Endodermal cell (in vitro differentiated cells): ENCODE measurements at regions not wholly inside any gene's neighbourhood (a gene's known extent, or its start where the extent isn't known, plus 50 kb on each side); places are given as distances from the start of the nearest gene placed in this dataset.

ENCODE experiments used
- DNase-seq: peaks from one replicate; pipeline ENCODE4 v3.0.0-alpha.2; 2017
- H3K27ac ChIP-seq: 2 replicates; pipeline ENCODE4 v1.5.1; 2013; ENCODE audit warnings: mild to moderate bottlenecking, low read depth, low read length, moderate library complexity
- H3K27me3 ChIP-seq: 2 replicates; pipeline ENCODE4 v1.6.1; 2013; ENCODE audit warnings: mild to moderate bottlenecking, low read length, moderate library complexity; ENCODE audit not compliant: insufficient read depth, control insufficient read depth, poor library complexity, severe bottlenecking
- H3K36me3 ChIP-seq: 2 replicates; pipeline ENCODE4 v1.7.0; 2013; ENCODE audit warnings: mild to moderate bottlenecking, low read length, moderate library complexity; ENCODE audit not compliant: control insufficient read depth, insufficient read depth
- H3K4me1 ChIP-seq: one replicate; pipeline ENCODE4 v1.7.0; 2013; ENCODE audit warnings: low read length; ENCODE audit not compliant: control insufficient read depth, insufficient read depth
- H3K4me3 ChIP-seq: 2 replicates; pipeline ENCODE4 v1.5.1; 2013; ENCODE audit warnings: mild to moderate bottlenecking, low read length, moderate library complexity
- H3K9ac ChIP-seq: 2 replicates; pipeline ENCODE4 v1.6.1; 2013; ENCODE audit warnings: mild to moderate bottlenecking, low read length, moderate library complexity; ENCODE audit not compliant: poor library complexity, severe bottlenecking; ENCODE audit errors: extremely low read depth
- H3K9me3 ChIP-seq: 2 replicates; pipeline ENCODE4 v1.6.1; 2013; ENCODE audit warnings: mild to moderate bottlenecking, low read length, moderate library complexity; ENCODE audit not compliant: control insufficient read depth
- H3K27ac Mint-ChIP-seq: 2 replicates; pipeline ENCODE4 v1.8.0; 2020; ENCODE audit warnings: mixed read lengths
- H3K27me3 Mint-ChIP-seq: 2 replicates; pipeline ENCODE4 v1.8.0; 2021; ENCODE audit warnings: mild to moderate bottlenecking, mixed read lengths; ENCODE audit not compliant: insufficient read depth
- H3K36me3 Mint-ChIP-seq: 2 replicates; pipeline ENCODE4 v1.8.0; 2020; ENCODE audit warnings: low read depth, mixed read lengths
- H3K4me1 Mint-ChIP-seq: 2 replicates; pipeline ENCODE4 v1.8.0; 2020; ENCODE audit warnings: mixed read lengths
- H3K4me3 Mint-ChIP-seq: 2 replicates; pipeline ENCODE4 v1.8.0; 2020; ENCODE audit warnings: mild to moderate bottlenecking, moderate library complexity, mixed read lengths
- H3K9me3 Mint-ChIP-seq: 2 replicates; pipeline ENCODE4 v1.8.0; 2020; ENCODE audit warnings: mild to moderate bottlenecking, mixed read lengths
- CTCF ChIP-seq: fragments of 200-600 bp; sonication (generic); conservative IDR thresholded peaks from 2 replicates; pipeline ENCODE4 v1.5.0; 2021; ENCODE audit warnings: antibody characterized with exemption, mild to moderate bottlenecking
- whole genome bisulfite sequencing, 2 experiments: methylation state at CpG; one replicate each; pipeline versions ENCODE4 v1.1.5 to v1.1.7; 2013; ENCODE audit warnings: missing lambda C conversion rate in 2 of 2, mixed read lengths in 1 of 2; ENCODE audit not compliant: insufficient coverage in 1 of 2, insufficient read length in 1 of 2; 5-methylcytosine and 5-hydroxymethylcytosine counted together

- TF ChIP-seq CTCF, result no peak
- H3K4me1 Mint-ChIP-seq, result no peaks in the 10 kb centered on the region
- H3K27ac ChIP-seq, result no peak overlapping the region
Observed at GRCh38 chr7:72524037-72524436, 111.9 kb upstream of the CALN1 start.

GRCh38 chr7:72504061-72504706, 92.0 kb upstream of the CALN1 start:
- no peak overlapping the region for H3K4me3 Mint-ChIP-seq
- Histone ChIP-seq H3K4me3 (no peak overlapping the region), H3K9me3 (no peaks in the 10 kb centered on the region), H3K27me3 (no peaks in the 10 kb centered on the region), H3K4me1 (no peaks in the 10 kb centered on the region), H3K27ac (no peak overlapping the region), H3K36me3 (no peaks in the 10 kb centered on the region), H3K9ac (no peak overlapping the region)
- H3K36me3 Mint-ChIP-seq, result no peaks in the 10 kb centered on the region
- H3K27ac Mint-ChIP-seq, result no peak overlapping the region
- peaks cover 4% of the 10 kb centered on the region for H3K4me1 Mint-ChIP-seq
- TF ChIP-seq CTCF, result no peak
- no peaks in the 10 kb centered on the region for H3K27me3 Mint-ChIP-seq
- DNase-seq, result peak; percentile 50
- WGBS, 2 experiments, result 89% methylated on average over 7 to 10 of the region's 10 CpGs
- no peaks in the 10 kb centered on the region for H3K9me3 Mint-ChIP-seq

More at GRCh38 chr7:72524037-72524436, 111.9 kb upstream of the CALN1 start:
- Mint-ChIP-seq H3K4me3 (no peak overlapping the region), H3K9me3 (no peaks in the 10 kb centered on the region), H3K27ac (no peak overlapping the region), H3K27me3 (no peaks in the 10 kb centered on the region), H3K36me3 (no peaks in the 10 kb centered on the region)
- Histone ChIP-seq H3K4me3 (no peak overlapping the region), H3K4me1 (no peaks in the 10 kb centered on the region), H3K9me3 (no peaks in the 10 kb centered on the region), H3K27me3 (no peaks in the 10 kb centered on the region), H3K9ac (no peak overlapping the region), H3K36me3 (no peaks in the 10 kb centered on the region)
- WGBS, 2 experiments, result 91 to 100% methylated on average over 1 to 2 of the region's 2 CpGs
- no peak for DNase-seq

DNA sequence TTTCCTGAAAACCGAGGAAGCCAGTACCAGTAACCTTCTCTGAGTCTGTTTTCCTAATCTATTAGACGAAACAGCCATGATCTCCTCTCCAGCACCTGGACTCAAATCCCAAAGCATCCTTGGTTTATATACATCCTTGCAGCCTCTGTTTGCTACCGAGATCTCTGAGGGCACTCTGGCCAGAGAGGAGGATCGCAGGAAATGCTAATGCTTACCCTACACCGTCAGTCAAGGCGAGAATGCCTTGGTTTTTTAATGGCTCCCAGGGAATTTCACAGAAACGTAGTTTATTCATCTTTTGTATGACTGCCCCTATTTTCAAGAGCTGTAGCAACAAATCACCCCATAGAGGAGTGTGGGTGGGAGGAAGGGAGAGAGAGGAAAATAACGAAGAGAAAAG, 91.5 kb upstream of the CALN1 start:
- H3K4me3 Mint-ChIP-seq, result no peak overlapping the region
- Histone ChIP-seq H3K4me3 (no peak overlapping the region), H3K27ac (no peak overlapping the region), H3K36me3 (no peaks in the 10 kb centered on the region), H3K27me3 (no peaks in the 10 kb centered on the region), H3K9ac (no peak overlapping the region), H3K4me1 (no peaks in the 10 kb centered on the region), H3K9me3 (no peaks in the 10 kb centered on the region)
- peaks cover 4% of the 10 kb centered on the region for H3K4me1 Mint-ChIP-seq
- TF ChIP-seq CTCF, result no peak
- no peak overlapping the region for H3K27ac Mint-ChIP-seq
- no peaks in the 10 kb centered on the region for H3K9me3 Mint-ChIP-seq
- 73 to 76% methylated on average over 7 to 8 of the region's 8 CpGs for WGBS, 2 experiments
- no peaks in the 10 kb centered on the region for H3K27me3 Mint-ChIP-seq
- H3K36me3 Mint-ChIP-seq, result no peaks in the 10 kb centered on the region
- no peak for DNase-seq
